ENCODE measurements at regions not wholly inside any gene's neighbourhood (a gene's known extent, or its start where the extent isn't known, plus 50 kb on each side); places are given as distances from the start of the nearest gene placed in this dataset.

- TF ChIP-seq CTCF (IDR thresholded peaks at IDR 0.05) (no peak), POLR2A (IDR thresholded peaks at IDR 0.05) (no peak)
Measured at GRCh38 chr17:36736201-36737156, 135.1 kb downstream of the MRM1 start.
